PC-3 (cell line): ENCODE measurements at regions not wholly inside any gene's neighbourhood (a gene's known extent, or its start where the extent isn't known, plus 50 kb on each side); places are given as distances from the start of the nearest gene placed in this dataset.
A peak's percentile ranks its signal among the peaks of the same experiment; 100 is the strongest.

Source experiments
- ATAC-seq: fragments of 200-7000 bp; cut with Tn5 transposase; 2 replicates; pipeline ENCODE4 v1.9.1; 2020; ENCODE audit warnings: mild to moderate bottlenecking, moderate library complexity
- BruUV-seq: library from RNA; stranded (reverse); fragments of 400-500 nt; replicated peaks from 2 replicates; lab custom pipeline; 2021; lab: Mats Ljungman, UMichigan
- CTCF ChIA-PET: fragments of 300-600 bp; sonication (Branson Sonifier 250); formaldehyde crosslinking; loops from one replicate; lab custom pipeline; 2022; ENCODE audit warnings: antibody characterized with exemption; lab: Charles Lee
- POLR2A ChIA-PET: fragments of 300-600 bp; sonication (Branson Sonifier 250); formaldehyde crosslinking; loops from one replicate; lab custom pipeline; 2022; ENCODE audit warnings: antibody characterized with exemption; ENCODE audit not compliant: unreplicated experiment; lab: Charles Lee
- DNase-seq: peaks from one replicate; pipeline ENCODE4 v3.0.0-alpha.2; 2015
- H2AFZ ChIP-seq: fragments of 300-600 bp; sonication (generic); 2 replicates; pipeline ENCODE4 v1.6.0; 2016; ENCODE audit warnings: antibody characterized with exemption, low read length
- H3F3A ChIP-seq: fragments of 300-600 bp; sonication (generic); one replicate; pipeline ENCODE4 v1.6.0; 2017; ENCODE audit warnings: antibody characterized with exemption, low read length, control low read depth, mild to moderate bottlenecking; ENCODE audit not compliant: unreplicated experiment
- H3K27ac ChIP-seq: fragments of 300-600 bp; sonication (generic); 2 replicates; pipeline ENCODE4 v1.5.1; 2016; ENCODE audit warnings: mild to moderate bottlenecking, low read length
- H3K27me3 ChIP-seq: fragments of 300-600 bp; sonication (generic); 2 replicates; pipeline ENCODE4 v1.6.1; 2016; ENCODE audit warnings: low read length, mixed read lengths
- H3K36me3 ChIP-seq: fragments of 300-600 bp; sonication (generic); 2 replicates; pipeline ENCODE4 v1.6.1; 2016; ENCODE audit warnings: low read depth, mixed run types, low read length, mixed read lengths
- H3K4me1 ChIP-seq: fragments of 300-600 bp; sonication (generic); 2 replicates; pipeline ENCODE4 v1.5.1; 2016; ENCODE audit warnings: low read length; ENCODE audit not compliant: insufficient read depth
- H3K4me2 ChIP-seq: fragments of 300-600 bp; sonication (generic); 2 replicates; pipeline ENCODE4 v1.6.0; 2016; ENCODE audit warnings: low read length
- H3K4me3 ChIP-seq: fragments of 300-600 bp; sonication (generic); 2 replicates; pipeline ENCODE4 v1.5.1; 2016; ENCODE audit warnings: mild to moderate bottlenecking, low read length, mixed read lengths
- H3K79me2 ChIP-seq: fragments of 300-600 bp; sonication (generic); 2 replicates; pipeline ENCODE4 v1.6.1; 2017; ENCODE audit warnings: low read length, mixed read lengths
- H3K9ac ChIP-seq: fragments of 300-600 bp; sonication (generic); 2 replicates; pipeline ENCODE4 v1.6.0; 2016; ENCODE audit warnings: mild to moderate bottlenecking, low read length
- H3K9me2 ChIP-seq: fragments of 300-600 bp; sonication (generic); replicated peaks from 2 replicates; pipeline ENCODE4 v1.6.1; 2016; ENCODE audit warnings: mixed run types, low read length, mixed read lengths
- H3K9me3 ChIP-seq: fragments of 300-600 bp; sonication (generic); 2 replicates; pipeline ENCODE4 v1.6.1; 2016; ENCODE audit warnings: low read length, mixed read lengths
- H4K20me1 ChIP-seq: fragments of 300-600 bp; sonication (generic); 2 replicates; pipeline ENCODE4 v1.6.1; 2016; ENCODE audit warnings: low read length, mixed read lengths
- EZH2 ChIP-seq: fragments of 300-600 bp; sonication (generic); IDR thresholded peaks from one replicate; pipeline ENCODE4 v1.6.1; 2017; ENCODE audit warnings: antibody characterized with exemption, mild to moderate bottlenecking, low read length; ENCODE audit not compliant: unreplicated experiment
- EZH2phosphoT487 ChIP-seq: fragments of 300-600 bp; sonication (generic); IDR thresholded peaks from 2 replicates; pipeline ENCODE4 v1.6.1; 2018; ENCODE audit warnings: mild to moderate bottlenecking, antibody characterized with exemption, low read length, borderline replicate concordance
- intact Hi-C: fragments of 100-400 bp; cut with micrococcal nuclease; formaldehyde crosslinking; loops from 2 replicates; pipeline ENCODE4 v1.9.0; 2023
- TF ChIP-seq, protein P1 (sequence below): fragments of 300-600 bp; sonication (generic); conservative IDR thresholded peaks from 2 replicates; pipeline ENCODE4 v1.5.1; 2017; ENCODE audit warnings: antibody characterized with exemption, low read depth, mild to moderate bottlenecking, low read length

DNA sequence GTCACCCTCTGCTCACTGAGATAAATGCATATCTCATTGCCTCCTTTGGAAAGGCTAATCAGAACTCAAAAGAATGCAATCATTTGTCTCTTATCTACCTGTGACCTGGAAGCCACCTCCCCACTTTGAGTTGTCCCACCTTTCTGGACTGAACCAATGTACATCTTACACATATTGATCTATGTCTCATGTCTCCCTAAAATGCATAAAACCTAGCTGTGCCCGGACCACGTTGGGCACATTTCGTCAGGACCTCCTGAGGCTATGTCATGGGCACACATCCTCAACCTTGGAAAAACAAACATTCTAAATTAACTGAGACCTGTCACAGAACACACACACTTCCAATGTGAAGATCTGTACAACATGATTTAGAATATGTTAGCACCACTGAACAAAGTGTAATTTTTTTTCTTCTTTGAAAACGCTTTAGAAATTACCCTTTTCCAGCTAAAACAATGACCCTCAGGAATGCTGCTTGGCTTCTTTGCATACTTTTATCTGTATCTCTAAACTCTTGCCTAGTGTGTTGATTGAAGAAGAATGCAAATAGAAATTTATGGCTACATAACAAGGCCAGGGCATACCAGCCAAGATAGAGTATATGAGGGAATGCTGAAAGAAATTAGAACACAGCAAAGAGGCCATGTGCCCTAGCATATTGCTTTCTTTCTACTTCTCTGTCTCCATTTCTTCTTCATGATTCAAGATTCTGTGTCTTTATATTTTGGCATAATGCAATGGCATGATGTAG lies 84.6 kb upstream of the DST start:
- ChIA-PET POLR2A (no interaction called here), CTCF (no interaction called here)
- BruUV-seq: no TSS peak
- Histone ChIP-seq H3K9me3 (no peaks in the 10 kb centered on the region), H3K27me3 (no peaks in the 10 kb centered on the region), H3K79me2 (peaks cover 39% of the 10 kb centered on the region), H3K4me3 (no peak overlapping the region), H3F3A (peaks cover 6% of the 10 kb centered on the region), H3K4me2 (0 out of 2 replicates have a peak overlapping the region, but pooled peaks have one; percentile 12), H3K27ac (no peak overlapping the region), H4K20me1 (no peaks in the 10 kb centered on the region), H3K4me1 (peaks cover 59% of the 10 kb centered on the region), H3K9me2 (no peaks in the 10 kb centered on the region), H2AFZ (no peak overlapping the region), H3K9ac (no peak overlapping the region), H3K36me3 (no peaks in the 10 kb centered on the region)
- no peak for TF ChIP-seq EZH2
- ATAC-seq: no peak
- intact Hi-C loops: no loop called here
- no peak for DNase-seq

DNA sequence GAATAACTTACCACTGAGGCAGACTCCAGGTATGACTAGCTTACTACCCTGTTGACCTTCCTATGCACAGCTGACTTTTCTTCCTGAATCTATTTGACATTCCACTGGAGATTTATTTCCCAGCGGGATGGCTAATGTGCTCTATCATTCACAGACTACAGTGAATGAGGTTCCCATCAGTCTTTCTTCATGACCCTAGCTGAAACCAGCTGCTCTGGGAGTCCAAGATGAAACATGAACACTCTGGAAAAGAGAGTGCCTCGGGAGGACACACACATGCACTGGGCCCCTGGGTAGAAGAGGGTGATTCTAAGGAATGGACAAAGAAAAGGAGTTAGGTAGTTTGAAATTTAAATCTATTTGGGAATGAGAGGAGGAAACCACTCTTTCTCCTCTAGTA lies 82.6 kb upstream of the DST start:
- Histone ChIP-seq H3K9me2 (no peaks in the 10 kb centered on the region), H3K79me2 (peaks cover 35% of the 10 kb centered on the region), H3K9ac (no peak overlapping the region), H3F3A (peaks cover 4% of the 10 kb centered on the region), H3K9me3 (no peaks in the 10 kb centered on the region), H3K27me3 (no peaks in the 10 kb centered on the region), H3K27ac (no peak overlapping the region), H3K4me1 (peaks cover 40% of the 10 kb centered on the region), H3K36me3 (no peaks in the 10 kb centered on the region), H3K4me3 (no peak overlapping the region), H3K4me2 (no peak overlapping the region), H2AFZ (no peak overlapping the region), H4K20me1 (no peaks in the 10 kb centered on the region)
- ATAC-seq (no peak), DNase-seq (no peak)
- POLR2A ChIA-PET: no interaction called here
- CTCF ChIA-PET: no interaction called here
- no TSS peak for BruUV-seq
- TF ChIP-seq, protein P1, sequence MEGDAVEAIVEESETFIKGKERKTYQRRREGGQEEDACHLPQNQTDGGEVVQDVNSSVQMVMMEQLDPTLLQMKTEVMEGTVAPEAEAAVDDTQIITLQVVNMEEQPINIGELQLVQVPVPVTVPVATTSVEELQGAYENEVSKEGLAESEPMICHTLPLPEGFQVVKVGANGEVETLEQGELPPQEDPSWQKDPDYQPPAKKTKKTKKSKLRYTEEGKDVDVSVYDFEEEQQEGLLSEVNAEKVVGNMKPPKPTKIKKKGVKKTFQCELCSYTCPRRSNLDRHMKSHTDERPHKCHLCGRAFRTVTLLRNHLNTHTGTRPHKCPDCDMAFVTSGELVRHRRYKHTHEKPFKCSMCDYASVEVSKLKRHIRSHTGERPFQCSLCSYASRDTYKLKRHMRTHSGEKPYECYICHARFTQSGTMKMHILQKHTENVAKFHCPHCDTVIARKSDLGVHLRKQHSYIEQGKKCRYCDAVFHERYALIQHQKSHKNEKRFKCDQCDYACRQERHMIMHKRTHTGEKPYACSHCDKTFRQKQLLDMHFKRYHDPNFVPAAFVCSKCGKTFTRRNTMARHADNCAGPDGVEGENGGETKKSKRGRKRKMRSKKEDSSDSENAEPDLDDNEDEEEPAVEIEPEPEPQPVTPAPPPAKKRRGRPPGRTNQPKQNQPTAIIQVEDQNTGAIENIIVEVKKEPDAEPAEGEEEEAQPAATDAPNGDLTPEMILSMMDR: no peak
- TF ChIP-seq EZH2 (no peak), EZH2phosphoT487 (no peak)
- intact Hi-C loops: no loop called here

DNA sequence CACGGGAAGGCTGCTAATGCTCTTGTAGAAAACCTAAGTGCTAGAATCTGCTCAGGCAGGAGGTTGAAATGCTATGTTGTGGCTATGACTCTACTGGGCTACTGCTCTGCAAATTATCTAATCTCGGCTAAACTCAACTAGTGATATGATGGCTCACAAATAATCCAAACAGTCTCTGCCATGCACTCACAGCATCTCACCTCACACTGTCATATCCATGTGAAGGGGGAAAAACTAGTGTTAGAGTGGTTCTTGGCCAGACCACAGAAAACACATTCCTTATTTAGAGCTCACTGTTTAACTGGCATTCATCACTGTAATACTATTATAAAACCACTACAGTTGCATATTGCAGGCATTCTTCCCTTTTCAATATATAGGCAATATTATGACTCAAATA lies 81.8 kb upstream of the DST start:
- BruUV-seq: no TSS peak
- Histone ChIP-seq H3K27ac (no peak overlapping the region), H3K9me2 (no peaks in the 10 kb centered on the region), H3K27me3 (no peaks in the 10 kb centered on the region), H3K4me2 (no peak overlapping the region), H3K36me3 (no peaks in the 10 kb centered on the region), H3K9me3 (no peaks in the 10 kb centered on the region), H3K4me3 (no peak overlapping the region), H2AFZ (no peak overlapping the region), H3F3A (no peaks in the 10 kb centered on the region), H3K79me2 (peaks cover 35% of the 10 kb centered on the region), H4K20me1 (no peaks in the 10 kb centered on the region), H3K4me1 (peaks cover 32% of the 10 kb centered on the region), H3K9ac (no peak overlapping the region)
- no peak for TF ChIP-seq EZH2phosphoT487
- TF ChIP-seq, protein P1: no peak
- no peak for TF ChIP-seq EZH2
- ChIA-PET CTCF (no interaction called here), POLR2A (no interaction called here)
- no peak for ATAC-seq
- no peak for DNase-seq
- intact Hi-C loops: no loop called here
